ENCODE measurements at regions not wholly inside any gene's neighbourhood (a gene's known extent, or its start where the extent isn't known, plus 50 kb on each side); places are given as distances from the start of the nearest gene placed in this dataset.

DNA sequence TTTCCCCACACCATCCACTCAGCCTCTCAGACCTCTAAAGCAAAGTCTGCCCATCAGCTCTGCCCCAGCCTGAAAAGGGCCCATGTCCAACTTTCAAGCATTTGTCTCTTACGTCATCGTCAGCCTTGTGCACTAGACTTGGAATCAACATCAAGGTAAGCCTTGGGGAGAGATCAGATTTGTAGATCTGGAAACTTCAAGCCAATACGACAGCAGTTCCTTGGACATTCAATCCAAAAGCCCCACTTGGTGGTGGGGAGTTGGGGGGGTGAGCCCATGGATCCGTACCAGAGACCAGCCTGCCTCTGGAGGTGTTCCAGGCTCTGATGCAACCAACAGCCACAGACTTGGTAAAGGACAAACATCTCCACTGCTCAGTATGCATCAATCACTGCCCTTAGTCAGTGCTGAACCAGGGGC is 206.8 kb upstream of the MEIS1 start:
- H3K4me2 ChIP-seq (ENCODE audit: low read depth, low read length), result no peak overlapping the region
- H3K79me2 ChIP-seq (ENCODE audit: insufficient read depth, low read length), result no peaks in the 10 kb centered on the region
- no peaks in the 10 kb centered on the region for H4K20me1 ChIP-seq (ENCODE audit: insufficient read depth, low read length)
- ATAC-seq (no peak), DNase-seq (ENCODE audit: low spot score) (no peak), FAIRE-seq (no peak)
- ChIA-PET CTCF (ENCODE audit: low intra/inter-chr PET ratio, low total read pairs) (no interaction called here), POLR2A (no interaction called here)
- H3K4me3 ChIP-seq (replicated peaks in 1 of 3; ENCODE audit: insufficient read depth in 1 of 3, low read depth in 2 of 3, low read length in 3 of 3), result no peak overlapping the region
- TF ChIP-seq, protein P1, sequence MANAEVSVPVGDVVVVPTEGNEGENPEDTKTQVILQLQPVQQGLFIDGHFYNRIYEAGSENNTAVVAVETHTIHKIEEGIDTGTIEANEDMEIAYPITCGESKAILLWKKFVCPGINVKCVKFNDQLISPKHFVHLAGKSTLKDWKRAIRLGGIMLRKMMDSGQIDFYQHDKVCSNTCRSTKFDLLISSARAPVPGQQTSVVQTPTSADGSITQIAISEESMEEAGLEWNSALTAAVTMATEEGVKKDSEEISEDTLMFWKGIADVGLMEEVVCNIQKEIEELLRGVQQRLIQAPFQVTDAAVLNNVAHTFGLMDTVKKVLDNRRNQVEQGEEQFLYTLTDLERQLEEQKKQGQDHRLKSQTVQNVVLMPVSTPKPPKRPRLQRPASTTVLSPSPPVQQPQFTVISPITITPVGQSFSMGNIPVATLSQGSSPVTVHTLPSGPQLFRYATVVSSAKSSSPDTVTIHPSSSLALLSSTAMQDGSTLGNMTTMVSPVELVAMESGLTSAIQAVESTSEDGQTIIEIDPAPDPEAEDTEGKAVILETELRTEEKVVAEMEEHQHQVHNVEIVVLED (CRISPR knock-in tag; IDR thresholded peaks at IDR 0.05; ENCODE audit: borderline replicate concordance), result no peak
- intact Hi-C loops (cut with micrococcal nuclease; ENCODE audit: unreplicated experiment), result no loop called here
- 3% methylated on average over 4 of the region's 4 CpGs for WGBS (ENCODE audit: low lambda C conversion rate)
- no peak overlapping the region for H3K27ac ChIP-seq (ENCODE audit: extremely low read length, insufficient read depth, low read length)
- in situ Hi-C loops (cut with HindIII; ENCODE audit: extremely low pct_ligation_motif_present, low pct_unique_long_range_greater_than_20kb), result no loop called here
- no peaks in the 10 kb centered on the region for H3K36me3 ChIP-seq (replicated peaks in 1 of 2; ENCODE audit: control insufficient read depth in 1 of 2, insufficient read depth in 2 of 2, low read length in 2 of 2)
- no peaks in the 10 kb centered on the region for H3K9me3 ChIP-seq (ENCODE audit: low read length)
- BruUV-seq (replicated peaks), result no TSS peak
- H2AFZ ChIP-seq (ENCODE audit: low read length), result no peak overlapping the region
- no peak overlapping the region for H3K9ac ChIP-seq (ENCODE audit: insufficient read depth, low read depth, low read length)
- no peaks in the 10 kb centered on the region for H3K27me3 ChIP-seq (ENCODE audit: control insufficient read depth in 1 of 2, insufficient read depth in 2 of 2, low read length in 2 of 2)
- no peaks in the 10 kb centered on the region for H3K4me1 ChIP-seq (ENCODE audit: insufficient read depth, low read length)

DNA sequence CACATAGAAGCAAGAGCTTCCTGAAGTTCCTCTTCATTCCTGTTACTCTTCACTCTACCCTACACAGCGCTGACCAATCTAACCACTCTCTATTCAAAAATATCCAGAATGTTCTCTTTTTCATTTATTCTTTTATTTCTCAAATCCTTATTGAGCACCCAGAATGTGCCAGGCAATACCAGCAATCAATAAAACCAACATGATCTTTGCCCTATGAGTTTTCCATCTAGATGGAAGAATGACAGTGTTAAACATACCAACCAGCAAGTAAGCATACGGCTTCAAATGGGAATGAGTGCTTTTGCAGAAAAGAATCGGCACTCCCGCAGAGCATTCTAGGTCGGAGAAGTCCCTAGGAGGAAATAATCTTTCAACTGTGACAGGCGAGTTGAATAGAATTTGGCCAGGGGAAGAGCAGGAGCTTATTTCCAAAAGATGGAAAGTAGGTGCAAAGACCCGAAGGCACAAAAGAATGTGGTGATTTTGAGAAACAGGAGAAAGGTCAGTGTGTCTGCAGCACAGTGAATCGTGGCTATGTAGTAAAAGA is 217.8 kb upstream of the MEIS1 start:
- no TSS peak for BruUV-seq (replicated peaks)
- Histone ChIP-seq H3K27me3 (ENCODE audit: control insufficient read depth in 1 of 2, insufficient read depth in 2 of 2, low read length in 2 of 2) (no peaks in the 10 kb centered on the region), H4K20me1 (ENCODE audit: insufficient read depth, low read length) (no peaks in the 10 kb centered on the region), H3K4me3 (replicated peaks in 1 of 3; ENCODE audit: insufficient read depth in 1 of 3, low read depth in 2 of 3, low read length in 3 of 3) (no peak overlapping the region), H3K9me3 (ENCODE audit: low read length) (no peaks in the 10 kb centered on the region), H3K4me1 (ENCODE audit: insufficient read depth, low read length) (no peaks in the 10 kb centered on the region), H3K4me2 (ENCODE audit: low read depth, low read length) (no peak overlapping the region), H3K9ac (ENCODE audit: insufficient read depth, low read depth, low read length) (no peak overlapping the region), H3K36me3 (replicated peaks in 1 of 2; ENCODE audit: control insufficient read depth in 1 of 2, insufficient read depth in 2 of 2, low read length in 2 of 2) (no peaks in the 10 kb centered on the region), H3K27ac (ENCODE audit: extremely low read length, insufficient read depth, low read length) (no peak overlapping the region), H3K79me2 (ENCODE audit: insufficient read depth, low read length) (no peaks in the 10 kb centered on the region), H2AFZ (ENCODE audit: low read length) (no peak overlapping the region)
- ChIA-PET POLR2A (no interaction called here), CTCF (ENCODE audit: low intra/inter-chr PET ratio, low total read pairs) (no interaction called here)
- intact Hi-C loops (cut with micrococcal nuclease; ENCODE audit: unreplicated experiment), result no loop called here
- TF ChIP-seq NR2F1 (CRISPR knock-in tag; IDR thresholded peaks at IDR 0.05), result peak in 1 of 2 experiments; percentile 39; a peak in 1 of 4 replicates
- no peak for TF ChIP-seq NFE2L1 (CRISPR knock-in tag; IDR thresholded peaks at IDR 0.05; ENCODE audit: borderline replicate concordance)
- FAIRE-seq, result no peak
- WGBS (ENCODE audit: low lambda C conversion rate), result 8% methylated on average over 8 of the region's 8 CpGs
- ATAC-seq, result 0 out of 3 replicates have a peak, but pooled peaks have one; percentile 29
- DNase-seq (ENCODE audit: low spot score), result no peak
- in situ Hi-C loops (cut with HindIII; ENCODE audit: extremely low pct_ligation_motif_present, low pct_unique_long_range_greater_than_20kb), result no loop called here
